ENCODE measurements at regions not wholly inside any gene's neighbourhood (a gene's known extent, or its start where the extent isn't known, plus 50 kb on each side); places are given as distances from the start of the nearest gene placed in this dataset.

GRCh38 chr4:110877778-110878370 lies 255.0 kb upstream of the PITX2 start:
- H4K5ac ChIP-seq (ENCODE audit: low read depth, low read length), result no peak overlapping the region
- no peak overlapping the region for H3K23ac ChIP-seq (ENCODE audit: low read depth, low read length)
- H2AK9ac ChIP-seq (replicated peaks; ENCODE audit: low read depth, low read length, poor library complexity), result no peak overlapping the region
- DNase-seq (no peak), ATAC-seq (ENCODE audit: low read depth) (no peak)
- H3K18ac ChIP-seq (ENCODE audit: low read depth, low read length), result no peak overlapping the region
- H3K9me3 ChIP-seq (ENCODE audit: control insufficient read depth, insufficient read depth, low read length), result no peaks in the 10 kb centered on the region
- POLR2A ChIA-PET (ENCODE audit: unreplicated experiment), result no interaction called here
- CTCF ChIA-PET, result no interaction called here
- H3K4me2 ChIP-seq (ENCODE audit: low read depth, low read length), result no peak overlapping the region
- intact Hi-C loops (cut with micrococcal nuclease) (no loop called here), dilution Hi-C loops (cut with HindIII; ENCODE audit: low sequenced_read_pairs, unreplicated experiment) (no loop called here), in situ Hi-C loops (cut with MboI; ENCODE audit: low sequenced_read_pairs) (no loop called here)
- no peaks in the 10 kb centered on the region for H4K20me1 ChIP-seq (ENCODE audit: insufficient read depth, low read length)
- H4K91ac ChIP-seq (ENCODE audit: insufficient read depth, low read depth, low read length), result no peak overlapping the region
- no peaks in the 10 kb centered on the region for H3K4me1 ChIP-seq (ENCODE audit: control insufficient read depth, insufficient read depth, low read length)
- H3K4ac ChIP-seq (ENCODE audit: low read depth, low read length), result no peak overlapping the region
- H3K79me1 ChIP-seq (ENCODE audit: low read depth in 1 of 2, low read length in 2 of 2), result no peaks in the 10 kb centered on the region
- H3K9me1 ChIP-seq (ENCODE audit: insufficient read depth, low read length), result no peaks in the 10 kb centered on the region
- H3K9ac ChIP-seq (ENCODE audit: low read depth, low read length), result no peak overlapping the region
- BruUV-seq (replicated peaks), result no TSS peak
- H2AFZ ChIP-seq (replicated peaks; ENCODE audit: low read length, poor library complexity), result no peak overlapping the region
- no peak overlapping the region for H4K8ac ChIP-seq (ENCODE audit: low read depth in 2 of 2, low read length in 2 of 2)
- H3K27ac ChIP-seq (ENCODE audit: insufficient read depth, low read length), result no peak overlapping the region
- no peak overlapping the region for H2BK120ac ChIP-seq (ENCODE audit: low read depth, low read length)
- H3K27me3 ChIP-seq (ENCODE audit: control insufficient read depth, insufficient read depth, low read length), result no peaks in the 10 kb centered on the region
- H2AK5ac ChIP-seq (ENCODE audit: low read depth, low read length), result no peak overlapping the region
- H3K56ac ChIP-seq (ENCODE audit: extremely low read depth, insufficient read depth, low read length), result no peak overlapping the region
- H2BK5ac ChIP-seq (ENCODE audit: low read depth, low read length, poor library complexity, severe bottlenecking), result no peak overlapping the region
- no peak overlapping the region for H2BK20ac ChIP-seq (ENCODE audit: low read depth, low read length)
- H3K36me3 ChIP-seq (ENCODE audit: control insufficient read depth, insufficient read depth, low read length), result no peaks in the 10 kb centered on the region
- H2BK15ac ChIP-seq (ENCODE audit: low read depth, low read length), result no peak overlapping the region
- WGBS, 2 experiments (ENCODE audit: extremely low coverage in 2 of 2, insufficient read length in 1 of 2), result no CpG with 5 or more reads among the region's 2 CpGs
- TF ChIP-seq RCOR1 (IDR thresholded peaks at IDR 0.05; ENCODE audit: insufficient replicate concordance, low read length) (no peak), RFX5 (IDR thresholded peaks at IDR 0.05; ENCODE audit: low read depth, low read length) (no peak), RAD21 (IDR thresholded peaks at IDR 0.05; ENCODE audit: low read length) (no peak), MAZ (IDR thresholded peaks at IDR 0.05; ENCODE audit: borderline replicate concordance, low read depth, low read length) (no peak), CEBPB (IDR thresholded peaks at IDR 0.05; ENCODE audit: low read depth, low read length) (no peak), POLR2A (IDR thresholded peaks at IDR 0.05; ENCODE audit: low read depth, low read length) (no peak), MAFK (IDR thresholded peaks at IDR 0.05; ENCODE audit: low read depth, low read length) (no peak)
- TF ChIP-seq, protein P1, sequence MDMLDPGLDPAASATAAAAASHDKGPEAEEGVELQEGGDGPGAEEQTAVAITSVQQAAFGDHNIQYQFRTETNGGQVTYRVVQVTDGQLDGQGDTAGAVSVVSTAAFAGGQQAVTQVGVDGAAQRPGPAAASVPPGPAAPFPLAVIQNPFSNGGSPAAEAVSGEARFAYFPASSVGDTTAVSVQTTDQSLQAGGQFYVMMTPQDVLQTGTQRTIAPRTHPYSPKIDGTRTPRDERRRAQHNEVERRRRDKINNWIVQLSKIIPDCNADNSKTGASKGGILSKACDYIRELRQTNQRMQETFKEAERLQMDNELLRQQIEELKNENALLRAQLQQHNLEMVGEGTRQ (IDR thresholded peaks at IDR 0.05; ENCODE audit: low read depth, low read length), result no peak
- TF ChIP-seq, protein P2, sequence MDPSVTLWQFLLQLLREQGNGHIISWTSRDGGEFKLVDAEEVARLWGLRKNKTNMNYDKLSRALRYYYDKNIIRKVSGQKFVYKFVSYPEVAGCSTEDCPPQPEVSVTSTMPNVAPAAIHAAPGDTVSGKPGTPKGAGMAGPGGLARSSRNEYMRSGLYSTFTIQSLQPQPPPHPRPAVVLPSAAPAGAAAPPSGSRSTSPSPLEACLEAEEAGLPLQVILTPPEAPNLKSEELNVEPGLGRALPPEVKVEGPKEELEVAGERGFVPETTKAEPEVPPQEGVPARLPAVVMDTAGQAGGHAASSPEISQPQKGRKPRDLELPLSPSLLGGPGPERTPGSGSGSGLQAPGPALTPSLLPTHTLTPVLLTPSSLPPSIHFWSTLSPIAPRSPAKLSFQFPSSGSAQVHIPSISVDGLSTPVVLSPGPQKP (IDR thresholded peaks at IDR 0.05; ENCODE audit: borderline replicate concordance, low read depth, low read length), result no peak
- H3K14ac ChIP-seq (replicated peaks; ENCODE audit: low read depth, low read length), result no peak overlapping the region
- no peak overlapping the region for H3K4me3 ChIP-seq (ENCODE audit: insufficient read depth, low read depth, low read length)

All from IMR-90 (cell line).